ENCODE measurements at regions not wholly inside any gene's neighbourhood (a gene's known extent, or its start where the extent isn't known, plus 50 kb on each side); places are given as distances from the start of the nearest gene placed in this dataset.

GRCh38 chr18:60149316-60149715 is 223.3 kb downstream of the MC4R start:
- intact Hi-C loops (cut with DNase I; ENCODE audit: low total_unique reads): no loop called here
- H3K27me3 ChIP-seq: no peaks in the 10 kb centered on the region
- H3K9me3 ChIP-seq: no peaks in the 10 kb centered on the region
- H3K4me3 ChIP-seq: no peak overlapping the region
- 90 to 94% methylated on average over 5 of the region's 5 CpGs for WGBS, 2 donors
- DNase-seq: no peak
- TF ChIP-seq POLR2A (IDR thresholded peaks at IDR 0.05): no peak
- TF ChIP-seq, protein P1, sequence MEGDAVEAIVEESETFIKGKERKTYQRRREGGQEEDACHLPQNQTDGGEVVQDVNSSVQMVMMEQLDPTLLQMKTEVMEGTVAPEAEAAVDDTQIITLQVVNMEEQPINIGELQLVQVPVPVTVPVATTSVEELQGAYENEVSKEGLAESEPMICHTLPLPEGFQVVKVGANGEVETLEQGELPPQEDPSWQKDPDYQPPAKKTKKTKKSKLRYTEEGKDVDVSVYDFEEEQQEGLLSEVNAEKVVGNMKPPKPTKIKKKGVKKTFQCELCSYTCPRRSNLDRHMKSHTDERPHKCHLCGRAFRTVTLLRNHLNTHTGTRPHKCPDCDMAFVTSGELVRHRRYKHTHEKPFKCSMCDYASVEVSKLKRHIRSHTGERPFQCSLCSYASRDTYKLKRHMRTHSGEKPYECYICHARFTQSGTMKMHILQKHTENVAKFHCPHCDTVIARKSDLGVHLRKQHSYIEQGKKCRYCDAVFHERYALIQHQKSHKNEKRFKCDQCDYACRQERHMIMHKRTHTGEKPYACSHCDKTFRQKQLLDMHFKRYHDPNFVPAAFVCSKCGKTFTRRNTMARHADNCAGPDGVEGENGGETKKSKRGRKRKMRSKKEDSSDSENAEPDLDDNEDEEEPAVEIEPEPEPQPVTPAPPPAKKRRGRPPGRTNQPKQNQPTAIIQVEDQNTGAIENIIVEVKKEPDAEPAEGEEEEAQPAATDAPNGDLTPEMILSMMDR (IDR thresholded peaks at IDR 0.05): no peak
- no peaks in the 10 kb centered on the region for H3K36me3 ChIP-seq (ENCODE audit: low read depth, missing control alignments)
- H3K4me1 ChIP-seq: no peaks in the 10 kb centered on the region
- no peak overlapping the region for H3K27ac ChIP-seq

DNA sequence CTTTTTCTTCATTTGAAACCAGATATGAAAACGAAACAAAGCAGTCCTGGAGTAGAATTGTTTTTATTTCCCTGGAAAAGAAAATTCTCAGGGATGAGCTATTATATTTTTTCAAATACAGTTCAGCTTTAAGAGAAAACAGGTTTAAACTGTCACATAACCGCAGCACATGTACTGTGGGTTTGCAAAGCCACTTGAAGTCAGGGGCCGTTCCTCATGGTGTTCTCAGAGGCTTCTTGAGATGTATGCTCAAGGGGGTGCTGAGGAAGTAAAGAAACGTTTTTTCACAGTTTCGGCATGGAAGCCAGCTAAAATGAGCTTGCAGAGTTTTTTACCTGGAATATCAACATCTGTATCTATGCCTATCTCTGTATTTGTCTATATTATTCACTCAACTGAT is 225.3 kb downstream of the MC4R start:
- no peak for DNase-seq
- TF ChIP-seq POLR2A (IDR thresholded peaks at IDR 0.05): no peak
- TF ChIP-seq, protein P1 (IDR thresholded peaks at IDR 0.05): no peak
- Histone ChIP-seq H3K4me1 (no peaks in the 10 kb centered on the region), H3K36me3 (ENCODE audit: low read depth, missing control alignments) (no peaks in the 10 kb centered on the region), H3K4me3 (no peak overlapping the region), H3K27ac (no peak overlapping the region), H3K27me3 (no peaks in the 10 kb centered on the region), H3K9me3 (no peaks in the 10 kb centered on the region)
- intact Hi-C loops (cut with DNase I; ENCODE audit: low total_unique reads): no loop called here
- WGBS, 2 donors: 71 to 78% methylated on average over 5 of the region's 5 CpGs

- Histone ChIP-seq H3K27me3 (no peaks in the 10 kb centered on the region), H3K36me3 (ENCODE audit: low read depth, missing control alignments) (no peaks in the 10 kb centered on the region), H3K4me1 (no peaks in the 10 kb centered on the region), H3K4me3 (no peak overlapping the region), H3K27ac (no peak overlapping the region), H3K9me3 (no peaks in the 10 kb centered on the region)
- DNase-seq: no peak
- TF ChIP-seq, protein P1 (IDR thresholded peaks at IDR 0.05): no peak
- no peak for TF ChIP-seq POLR2A (IDR thresholded peaks at IDR 0.05)
- whole genome bisulfite sequencing, 2 donors: 76 to 79% methylated on average over 11 of the region's 11 CpGs
- intact Hi-C loops (cut with DNase I; ENCODE audit: low total_unique reads): no loop called here
These were observed 226.2 kb downstream of the MC4R start for GRCh38 chr18:60146220-60146960.

DNA sequence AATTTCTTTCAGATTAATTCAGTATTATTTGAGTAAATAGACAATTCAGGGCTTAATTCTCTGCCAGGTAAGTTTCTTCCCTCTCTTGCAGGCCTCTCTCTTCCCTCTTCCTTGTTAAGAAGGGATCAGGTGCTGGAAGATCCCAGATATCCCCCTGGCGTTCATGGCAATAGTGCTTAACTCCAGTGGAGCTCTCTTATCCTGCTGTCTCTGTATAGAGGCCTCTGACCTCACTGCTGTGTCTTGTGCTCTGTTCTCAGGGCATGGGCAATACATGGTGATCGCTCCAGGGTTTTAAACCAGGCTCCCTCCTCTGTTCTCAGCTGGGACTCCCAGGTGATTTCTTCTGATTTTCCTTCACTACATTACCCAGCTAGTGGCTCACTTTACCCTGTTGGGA is 226.8 kb downstream of the MC4R start:
- intact Hi-C loops (cut with DNase I; ENCODE audit: low total_unique reads): no loop called here
- 88 to 92% methylated on average over 2 of the region's 2 CpGs for WGBS, 2 donors
- no peak overlapping the region for H3K27ac ChIP-seq
- H3K9me3 ChIP-seq: no peaks in the 10 kb centered on the region
- no peak for DNase-seq
- no peaks in the 10 kb centered on the region for H3K4me1 ChIP-seq
- H3K27me3 ChIP-seq: no peaks in the 10 kb centered on the region
- no peaks in the 10 kb centered on the region for H3K36me3 ChIP-seq (ENCODE audit: low read depth, missing control alignments)
- TF ChIP-seq, protein P1 (IDR thresholded peaks at IDR 0.05): no peak
- TF ChIP-seq POLR2A (IDR thresholded peaks at IDR 0.05): no peak
- no peak overlapping the region for H3K4me3 ChIP-seq

DNA sequence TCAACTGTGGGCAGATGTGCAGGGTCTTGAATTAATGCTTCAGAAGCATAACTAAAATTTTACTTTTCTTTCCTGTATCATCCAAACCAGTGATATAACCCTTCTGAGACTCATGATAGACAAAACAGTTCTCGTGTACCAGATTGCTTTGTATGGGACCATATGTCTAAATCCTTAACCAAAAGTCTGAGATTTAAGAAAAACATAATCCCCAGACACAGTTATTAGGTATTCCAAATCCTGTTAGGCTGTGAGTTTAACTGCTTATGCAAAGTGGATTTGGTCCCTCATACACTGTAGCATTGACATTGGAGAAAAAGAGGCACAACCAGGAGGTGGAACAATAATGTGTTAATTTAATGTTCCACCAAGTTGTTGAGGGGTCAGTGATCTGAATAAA is 235.0 kb downstream of the PMAIP1 start:
- WGBS, 2 donors: 92 to 100% methylated on average over 1 of the region's 1 CpG
- no peak for DNase-seq
- intact Hi-C loops (cut with DNase I; ENCODE audit: low total_unique reads): no loop called here

More for the DNA sequence above, 235.0 kb downstream of the PMAIP1 start:
- Histone ChIP-seq H3K27me3 (no peaks in the 10 kb centered on the region), H3K4me1 (no peaks in the 10 kb centered on the region), H3K4me3 (no peak overlapping the region), H3K9me3 (no peaks in the 10 kb centered on the region), H3K36me3 (ENCODE audit: low read depth, missing control alignments) (no peaks in the 10 kb centered on the region), H3K27ac (no peak overlapping the region)
- TF ChIP-seq POLR2A (IDR thresholded peaks at IDR 0.05): no peak
- TF ChIP-seq, protein P1 (IDR thresholded peaks at IDR 0.05): no peak

All from testis (tissue), 2 donors.